ENCODE measurements at regions not wholly inside any gene's neighbourhood (a gene's known extent, or its start where the extent isn't known, plus 50 kb on each side); places are given as distances from the start of the nearest gene placed in this dataset.
"Not testable (repeated sequence)": the region's sequence is repeated elsewhere in the genome, so short reads cannot be mapped to it uniquely, and the experiment has no call there.

GRCh38 chr15:62254137-62254934, 89.3 kb upstream of the C2CD4B start (continued):
- TF ChIP-seq ZNF425 (CRISPR knock-in tag; conservative IDR thresholded peaks at IDR 0.05), result no peak
- TF ChIP-seq ZNF121 (CRISPR knock-in tag; IDR thresholded peaks at IDR 0.05), result 0 out of 2 replicates have a peak, but pooled peaks have one; percentile 29
- no peak for TF ChIP-seq ZNF512 (CRISPR knock-in tag; IDR thresholded peaks at IDR 0.05; ENCODE audit: borderline replicate concordance)
- TF ChIP-seq ZNF232 (CRISPR knock-in tag; IDR thresholded peaks at IDR 0.05), result no peak
- TF ChIP-seq TCF7 (CRISPR knock-in tag; IDR thresholded peaks at IDR 0.05; ENCODE audit: low read depth), result no peak
- no peak for TF ChIP-seq OVOL2 (CRISPR knock-in tag; IDR thresholded peaks at IDR 0.05; ENCODE audit: borderline replicate concordance)
- TF ChIP-seq ERG (CRISPR knock-in tag; IDR thresholded peaks at IDR 0.05), result no peak
- no peak for TF ChIP-seq PREB (CRISPR knock-in tag; IDR thresholded peaks at IDR 0.05; ENCODE audit: borderline replicate concordance)
- TF ChIP-seq ESRRA (CRISPR knock-in tag; IDR thresholded peaks at IDR 0.05; ENCODE audit: borderline replicate concordance), result no peak

GRCh38 chr15:62256430-62256829, 91.3 kb upstream of the C2CD4B start:
- POLR2A ChIA-PET; DNase-seq (ENCODE audit: low spot score); H3K27ac Mint-ChIP-seq; H3K4me1 Mint-ChIP-seq; H3K4me3 Mint-ChIP-seq; H3K27me3 Mint-ChIP-seq (ENCODE audit: low read depth); ATAC-seq: not testable (repeated sequence)
- Mint-ChIP-seq H3K36me3 (peaks cover 22% of the 10 kb centered on the region), H3K9me3 (peaks cover 39% of the 10 kb centered on the region)
- CTCF ChIA-PET, result interaction anchor here (1.2 kb wide), 1 partner anchor 16 kb away, joined by 3 read pairs; no protein-coding TSS in a partner anchor

- Mint-ChIP-seq H3K4me3 (no peak overlapping the region), H3K4me1 (peaks cover 8% of the 10 kb centered on the region), H3K27me3 (ENCODE audit: low read depth) (peaks cover 11% of the 10 kb centered on the region), H3K27ac (no peak overlapping the region), H3K9me3 (peaks cover 55% of the 10 kb centered on the region), H3K36me3 (peaks cover 38% of the 10 kb centered on the region)
- TF ChIP-seq TEAD1 (CRISPR knock-in tag; IDR thresholded peaks at IDR 0.05) (no peak), ZBTB43 (CRISPR knock-in tag; IDR thresholded peaks at IDR 0.05) (no peak), ATF3 (CRISPR knock-in tag; conservative IDR thresholded peaks at IDR 0.05) (no peak), HMGA2 (CRISPR knock-in tag; IDR thresholded peaks at IDR 0.05) (no peak), ATF6 (CRISPR knock-in tag; IDR thresholded peaks at IDR 0.05) (no peak), ZNF423 (CRISPR knock-in tag; IDR thresholded peaks at IDR 0.05) (no peak), ZNF532 (CRISPR knock-in tag; IDR thresholded peaks at IDR 0.05; ENCODE audit: borderline replicate concordance) (no peak), TP53 (CRISPR knock-in tag; IDR thresholded peaks at IDR 0.05) (no peak)
- ATAC-seq (no peak), DNase-seq (ENCODE audit: low spot score) (no peak)
- ChIA-PET CTCF (interaction anchor here (0.8 to 1.1 kb wide), 3 partner anchors 15 to 49 kb away, joined by 3 to 5 read pairs (median 4); no protein-coding TSS in a partner anchor), POLR2A (no interaction called here)
Observed at GRCh38 chr15:62257996-62258521, 93.0 kb upstream of the C2CD4B start.
